GM12891 (cell line): ENCODE measurements at regions not wholly inside any gene's neighbourhood (a gene's known extent, or its start where the extent isn't known, plus 50 kb on each side); places are given as distances from the start of the nearest gene placed in this dataset.
A peak's percentile ranks its signal among the peaks of the same experiment; 100 is the strongest.
"Not testable (repeated sequence)": the region's sequence is repeated elsewhere in the genome, so short reads cannot be mapped to it uniquely, and the experiment has no call there.

Experiments used
- DNase-seq: peaks from one replicate; pipeline ENCODE4 v3.0.0; 2011; ENCODE audit warnings: low spot score; ENCODE audit not compliant: insufficient read length
- FAIRE-seq: peaks from 2 replicates; lab custom pipeline; 2011; peaks lifted over from hg19 to GRCh38; lab: Jason Lieb, UNC
- PAX5 ChIP-seq: IDR thresholded peaks from 2 replicates; pipeline ENCODE4 v1.6.1; 2011; ENCODE audit warnings: low read length, moderate library complexity, mild to moderate bottlenecking; ENCODE audit not compliant: insufficient read depth, severe bottlenecking
- POLR2A ChIP-seq: IDR thresholded peaks from 2 replicates; pipeline ENCODE4 v1.6.1; 2011; ENCODE audit warnings: low read depth, low read length, control low read depth
- POLR2AphosphoS5 ChIP-seq: IDR thresholded peaks from 2 replicates; pipeline ENCODE4 v1.6.1; 2011; ENCODE audit warnings: low read depth, low read length, control low read depth
- POU2F2 ChIP-seq: IDR thresholded peaks from 2 replicates; pipeline ENCODE4 v1.6.1; 2011; ENCODE audit warnings: low read depth, mild to moderate bottlenecking, control low read depth, low read length, moderate library complexity
- SPI1 ChIP-seq: IDR thresholded peaks from 2 replicates; pipeline ENCODE4 v1.6.1; 2011; ENCODE audit warnings: low read depth, low read length, control low read depth
- TAF1 ChIP-seq: IDR thresholded peaks from 2 replicates; pipeline ENCODE4 v1.6.1; 2011; ENCODE audit warnings: low read depth, low read length, control low read depth

DNA sequence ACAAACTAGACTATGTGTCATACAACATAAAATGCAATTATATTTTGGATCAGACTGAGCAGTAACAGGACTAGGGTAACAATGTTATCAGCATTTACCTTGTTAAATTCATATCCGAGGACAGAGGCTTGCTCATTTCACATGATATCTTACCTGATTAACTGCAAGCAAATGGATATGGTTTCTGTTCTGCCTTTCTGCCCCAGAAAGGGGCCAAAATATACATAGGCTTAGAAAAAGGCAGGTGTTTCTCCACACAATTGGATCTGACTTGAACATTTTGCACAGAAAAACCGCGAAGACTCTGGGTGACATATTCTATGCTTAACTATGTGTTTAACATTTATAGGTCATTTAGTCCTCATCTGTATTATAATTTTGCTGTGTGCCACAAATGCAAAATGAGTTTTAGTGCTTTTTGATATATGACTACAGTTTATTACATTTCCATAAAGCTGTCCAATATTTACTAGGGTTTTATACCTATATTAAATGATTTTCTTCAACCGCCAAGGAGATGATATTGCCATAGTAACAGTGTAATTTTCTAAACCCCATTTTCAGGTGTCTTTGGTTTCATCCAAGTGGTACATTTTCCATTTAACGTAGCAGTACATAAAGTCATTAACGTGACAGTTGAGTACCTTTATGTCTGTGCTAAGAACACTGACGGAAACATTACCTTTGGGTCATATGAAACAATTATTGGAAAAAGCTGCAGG, 249.3 kb upstream of the KRR1 start:
- no peak for FAIRE-seq
- TF ChIP-seq PAX5 (no peak), SPI1 (no peak), POU2F2 (no peak), POLR2AphosphoS5 (no peak), POLR2A (no peak), TAF1 (no peak)
- DNase-seq, result no peak

DNA sequence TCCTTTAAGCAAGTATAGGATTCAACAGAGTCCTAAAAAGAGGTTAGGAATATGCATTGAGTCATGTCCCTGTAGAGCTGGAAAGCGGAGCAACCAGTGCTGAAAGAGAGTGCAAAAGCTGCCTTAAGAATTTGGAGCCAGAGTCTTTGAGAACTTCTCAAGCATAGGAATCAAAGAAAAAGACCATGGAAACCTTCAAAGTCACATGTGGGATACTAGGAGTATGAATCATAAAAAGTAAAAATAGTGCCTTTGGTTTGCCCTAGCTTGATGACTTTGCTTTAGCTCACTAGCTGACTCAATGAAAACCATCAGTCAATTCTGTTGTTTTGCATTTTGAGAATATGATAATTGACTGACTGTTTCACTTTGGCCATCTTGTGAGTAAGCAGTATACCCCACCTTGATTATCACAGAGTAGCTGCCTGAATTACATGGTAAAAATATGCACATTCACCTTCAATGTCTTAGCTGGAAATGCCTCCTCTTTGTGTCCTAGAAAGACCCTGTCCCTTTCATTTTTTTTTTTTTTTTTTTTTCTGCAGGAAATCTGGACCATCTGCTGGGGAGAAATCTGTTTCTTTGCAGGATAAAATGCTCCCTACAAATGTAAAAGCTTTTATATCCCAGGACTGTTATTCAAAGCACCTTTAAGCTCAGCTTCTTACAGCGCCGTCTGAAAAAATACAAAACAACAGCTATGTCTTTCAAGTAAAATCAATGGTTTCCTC, 248.6 kb upstream of the KRR1 start:
- no peak for DNase-seq
- TF ChIP-seq TAF1 (no peak), POU2F2 (no peak), SPI1 (no peak), PAX5 (no peak), POLR2A (no peak), POLR2AphosphoS5 (no peak)
- FAIRE-seq, result no peak

DNA sequence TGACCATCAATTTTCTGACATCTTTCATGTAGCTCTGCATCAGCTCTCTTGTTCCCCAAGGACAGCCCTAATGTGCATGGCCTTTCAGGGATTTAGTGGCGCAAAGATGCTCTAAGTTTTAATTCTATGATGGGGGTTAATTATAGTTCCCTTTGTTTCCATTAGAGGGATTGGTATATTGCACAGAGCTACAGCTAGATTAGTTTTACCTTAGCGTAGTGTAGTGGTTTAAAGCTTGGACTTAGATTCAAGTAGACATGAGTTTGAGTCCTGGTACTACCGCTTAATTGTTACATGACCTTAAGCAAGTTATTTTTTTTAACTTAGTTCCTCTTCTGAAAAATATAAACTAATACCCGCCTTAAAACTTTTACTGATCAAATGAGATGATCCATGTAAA, 247.8 kb upstream of the KRR1 start:
- no peak for TF ChIP-seq PAX5
- TF ChIP-seq POLR2A, result no peak
- no peak for TF ChIP-seq POLR2AphosphoS5
- TF ChIP-seq POU2F2, result no peak
- TF ChIP-seq TAF1, result no peak
- no peak for TF ChIP-seq SPI1
- no peak for FAIRE-seq
- no peak for DNase-seq

DNA sequence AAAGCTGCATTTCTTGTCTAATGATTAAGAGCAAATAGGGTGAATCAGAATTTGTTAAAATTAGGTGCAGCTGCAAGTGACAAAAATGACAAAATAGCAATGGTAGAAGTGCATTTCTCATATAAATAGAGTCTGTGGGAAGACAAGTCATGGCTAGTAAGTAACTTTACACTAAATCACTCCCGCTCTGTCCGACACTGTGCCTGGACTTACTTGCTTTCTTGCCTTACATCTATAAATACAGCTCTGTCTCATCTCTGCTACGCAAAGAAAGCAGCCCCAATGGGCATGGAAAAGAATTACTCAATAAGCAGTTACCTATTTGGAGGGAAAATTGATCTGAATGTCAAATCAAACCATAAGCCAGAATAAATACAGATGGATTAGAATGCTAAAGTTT, 245.4 kb upstream of the KRR1 start:
- TF ChIP-seq POLR2AphosphoS5 (no peak), POU2F2 (no peak), TAF1 (no peak), POLR2A (no peak), SPI1 (no peak), PAX5 (no peak)
- no peak for DNase-seq
- FAIRE-seq, result no peak

DNA sequence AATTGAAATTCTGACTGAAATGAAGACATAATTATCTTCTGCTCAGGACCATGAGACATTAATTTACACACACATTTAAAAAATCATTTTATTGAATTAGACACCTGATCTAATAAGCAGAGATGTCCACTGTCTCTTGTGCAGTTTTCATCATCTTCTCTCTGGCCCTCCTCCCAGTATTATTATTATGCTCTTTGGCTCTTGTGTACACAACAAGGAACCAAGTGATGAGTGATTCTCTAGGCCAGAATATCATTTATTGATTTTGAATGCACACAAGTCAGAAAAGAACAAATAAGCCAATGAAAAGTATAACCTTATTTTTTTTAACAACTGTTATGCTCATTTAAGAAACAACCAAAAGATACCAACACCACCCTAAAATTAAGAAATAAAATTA, 244.7 kb upstream of the KRR1 start:
- FAIRE-seq (no peak), DNase-seq (no peak)
- no peak for TF ChIP-seq TAF1
- TF ChIP-seq POLR2AphosphoS5, result no peak
- TF ChIP-seq POU2F2, result no peak
- no peak for TF ChIP-seq SPI1
- TF ChIP-seq PAX5, result no peak
- no peak for TF ChIP-seq POLR2A

DNA sequence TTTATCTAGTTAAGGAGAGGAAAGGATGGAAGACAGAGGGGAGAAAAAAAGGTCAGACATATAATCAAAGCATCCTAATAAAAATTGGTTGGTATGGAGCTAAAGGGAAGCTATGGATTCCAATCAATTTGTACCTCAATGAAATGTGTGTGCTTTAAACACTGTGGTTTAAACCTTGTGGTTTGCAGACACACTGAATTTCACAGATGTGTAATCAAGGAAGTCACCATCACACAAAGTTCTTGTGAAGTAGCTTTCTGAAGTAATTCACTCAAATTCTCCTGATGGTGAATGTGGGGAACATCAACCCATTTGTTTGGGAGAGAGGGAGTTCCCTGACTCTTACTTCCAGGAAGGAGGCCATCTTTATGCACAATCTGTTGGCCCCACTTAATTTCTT, 243.3 kb upstream of the KRR1 start:
- FAIRE-seq (no peak), DNase-seq (no peak)
- TF ChIP-seq SPI1 (no peak), PAX5 (no peak), TAF1 (no peak)

DNA sequence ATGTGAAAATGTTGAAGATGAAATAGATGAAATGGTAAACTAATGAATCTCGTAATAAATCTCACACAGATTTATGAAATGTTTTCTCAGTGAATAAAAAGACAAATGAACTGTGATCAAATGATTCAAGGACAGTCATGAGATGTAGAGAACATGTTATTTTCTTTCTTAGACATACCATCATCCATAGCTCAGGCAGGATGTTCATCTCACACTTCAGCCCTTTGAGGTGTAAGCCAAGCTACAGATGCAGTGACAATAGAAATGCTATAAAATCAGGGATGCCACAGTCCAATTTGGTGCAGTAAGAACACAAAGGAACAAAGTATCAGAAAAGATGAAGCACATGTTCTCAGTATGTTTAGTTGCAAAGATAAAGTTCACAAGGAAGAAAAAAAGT, 242.7 kb upstream of the KRR1 start:
- FAIRE-seq (peak; percentile 68), DNase-seq (no peak)
- TF ChIP-seq POLR2A (no peak), POLR2AphosphoS5 (no peak), SPI1 (no peak), PAX5 (no peak), TAF1 (no peak), POU2F2 (no peak)

DNA sequence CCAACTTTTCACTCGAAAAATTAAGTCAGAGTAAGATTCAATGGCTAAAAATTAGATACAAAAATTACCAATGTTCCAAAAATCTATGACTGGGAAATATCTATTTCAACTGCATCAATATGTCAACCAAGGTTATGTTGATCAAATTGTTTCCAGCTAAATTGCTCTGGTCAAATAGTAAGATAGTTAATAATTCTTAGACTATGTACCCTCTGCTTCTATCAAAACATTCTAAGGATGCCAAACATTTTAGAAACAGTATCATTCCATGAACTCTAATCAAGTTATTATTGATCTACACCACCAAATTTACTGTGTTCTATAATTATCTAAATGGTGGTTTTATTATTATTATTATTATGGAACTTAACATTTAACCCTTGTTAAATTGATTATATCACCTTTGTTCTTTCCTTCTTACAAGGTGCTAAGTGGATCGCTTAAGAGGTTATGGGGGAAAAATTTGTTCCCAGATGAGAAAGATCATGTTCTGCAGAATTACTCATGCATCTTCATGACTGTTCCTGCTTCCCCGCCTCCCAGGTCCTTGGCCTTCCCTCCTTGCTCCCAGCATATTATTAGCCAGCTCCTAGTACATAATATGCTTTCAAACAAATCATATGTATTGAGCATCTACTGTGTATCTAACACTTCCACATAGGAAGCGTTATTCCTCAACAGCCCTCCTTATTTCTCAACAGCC, 240.5 kb upstream of the KRR1 start:
- no peak for DNase-seq
- no peak for FAIRE-seq
- TF ChIP-seq PAX5, result no peak
- TF ChIP-seq SPI1, result no peak
- TF ChIP-seq POLR2A, result no peak
- no peak for TF ChIP-seq POLR2AphosphoS5
- no peak for TF ChIP-seq TAF1
- no peak for TF ChIP-seq POU2F2

DNA sequence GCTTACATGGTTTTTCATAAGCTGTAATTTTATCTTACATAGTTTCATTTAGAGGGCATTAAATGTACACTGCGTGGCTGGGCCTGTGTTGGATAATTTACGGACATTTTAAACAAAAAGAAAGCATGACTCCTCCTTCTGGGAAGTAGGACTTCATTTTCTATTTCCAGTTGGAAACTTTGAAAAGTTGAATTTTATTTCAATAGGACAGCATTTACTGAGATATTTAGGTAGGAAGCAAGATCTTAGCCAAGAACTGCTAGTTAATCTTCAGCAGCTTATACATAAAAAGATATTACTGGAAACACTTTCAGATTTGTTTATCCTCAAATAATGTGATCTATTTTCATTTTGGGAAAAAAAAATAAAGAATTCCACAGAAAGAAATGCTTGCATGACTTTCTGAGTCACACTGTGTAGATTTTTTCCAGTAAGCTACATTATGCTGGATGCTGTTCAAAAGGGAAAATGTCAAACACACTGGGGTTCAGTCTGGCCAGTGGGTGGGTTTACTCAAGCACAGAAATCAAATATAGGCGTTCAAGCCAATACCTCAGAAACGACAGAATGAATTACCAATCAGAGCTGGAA, 239.4 kb upstream of the KRR1 start:
- DNase-seq, result no peak
- FAIRE-seq, result no peak
- TF ChIP-seq PAX5 (no peak), POLR2AphosphoS5 (no peak), TAF1 (no peak), POLR2A (no peak), POU2F2 (no peak), SPI1 (no peak)

DNA sequence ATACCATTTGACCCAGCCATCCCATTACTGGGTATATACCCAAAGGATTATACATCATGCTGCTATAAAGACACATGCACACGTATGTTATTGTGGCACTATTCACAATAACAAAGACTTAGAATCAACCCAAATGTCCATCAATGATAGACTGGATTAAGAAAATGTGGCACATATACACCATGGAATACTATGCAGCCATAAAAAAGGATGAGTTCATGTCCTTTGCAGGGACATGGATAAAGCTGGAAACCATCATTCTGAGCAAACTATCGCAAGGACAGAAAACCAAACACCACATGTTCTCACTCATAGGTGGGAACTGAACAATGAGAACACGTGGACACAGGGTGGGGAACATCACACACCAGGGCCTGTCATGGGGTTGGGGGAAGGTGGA, 237.6 kb upstream of the KRR1 start:
- DNase-seq, FAIRE-seq: not testable (repeated sequence)
